ENCODE measurements at regions not wholly inside any gene's neighbourhood (a gene's known extent, or its start where the extent isn't known, plus 50 kb on each side); places are given as distances from the start of the nearest gene placed in this dataset.
"Not testable (repeated sequence)": the region's sequence is repeated elsewhere in the genome, so short reads cannot be mapped to it uniquely, and the experiment has no call there.

- no peak for DNase-seq
Observed at GRCh38 chr12:74170645-74171477, 366.8 kb upstream of the ATXN7L3B start.

- DNase-seq, result no peak
Observed at GRCh38 chr12:74171478-74171909, 366.1 kb upstream of the ATXN7L3B start.

- not testable (repeated sequence) for DNase-seq
Observed at GRCh38 chr12:74174961-74175360, 362.7 kb upstream of the ATXN7L3B start.

- DNase-seq, result no peak
Observed at GRCh38 chr12:74185360-74185759, 352.3 kb upstream of the ATXN7L3B start.

- no peak for DNase-seq
Observed at GRCh38 chr12:74193191-74193590, 344.4 kb upstream of the ATXN7L3B start.

- DNase-seq, result no peak
Observed at GRCh38 chr12:74204236-74204635, 333.4 kb upstream of the ATXN7L3B start.

GRCh38 chr12:74227846-74228545 lies 309.6 kb upstream of the ATXN7L3B start:
- no peak for DNase-seq

GRCh38 chr12:74229671-74230070 lies 308.0 kb upstream of the ATXN7L3B start:
- no peak for DNase-seq

- no peak for DNase-seq
Observed at GRCh38 chr12:74235342-74235741, 302.3 kb upstream of the ATXN7L3B start.

GRCh38 chr12:74241341-74241740 lies 296.3 kb upstream of the ATXN7L3B start:
- DNase-seq, result no peak

- no peak for DNase-seq
Observed at GRCh38 chr12:74242088-74242487, 295.5 kb upstream of the ATXN7L3B start.

- no peak for DNase-seq
Observed at GRCh38 chr12:74245458-74245857, 292.2 kb upstream of the ATXN7L3B start.

- no peak for DNase-seq
Observed at GRCh38 chr12:74250891-74251290, 286.7 kb upstream of the ATXN7L3B start.

GRCh38 chr12:74253826-74254225 lies 283.8 kb upstream of the ATXN7L3B start:
- not testable (repeated sequence) for DNase-seq

- no peak for DNase-seq
Observed at GRCh38 chr12:74254784-74255183, 282.9 kb upstream of the ATXN7L3B start.

- DNase-seq, result no peak
Observed at GRCh38 chr12:74259199-74259598, 278.4 kb upstream of the ATXN7L3B start.

- DNase-seq, result no peak
Observed at GRCh38 chr12:74264692-74265091, 272.9 kb upstream of the ATXN7L3B start.

- not testable (repeated sequence) for DNase-seq
Observed at GRCh38 chr12:74269355-74269754, 268.3 kb upstream of the ATXN7L3B start.

- DNase-seq, result no peak
Observed at GRCh38 chr12:74280156-74280655, 257.4 kb upstream of the ATXN7L3B start.

GRCh38 chr12:74281401-74282180 lies 256.0 kb upstream of the ATXN7L3B start:
- not testable (repeated sequence) for DNase-seq

- no peak for DNase-seq
Observed at GRCh38 chr12:74283646-74284045, 254.0 kb upstream of the ATXN7L3B start.

- no peak for DNase-seq
Observed at GRCh38 chr12:74285773-74286172, 251.9 kb upstream of the ATXN7L3B start.

GRCh38 chr12:74286254-74286653 lies 251.4 kb upstream of the ATXN7L3B start:
- DNase-seq, result no peak
